GM21619 (cell line): ENCODE measurements at regions not wholly inside any gene's neighbourhood (a gene's known extent, or its start where the extent isn't known, plus 50 kb on each side); places are given as distances from the start of the nearest gene placed in this dataset.
"Not testable (repeated sequence)": the region's sequence is repeated elsewhere in the genome, so short reads cannot be mapped to it uniquely, and the experiment has no call there.

Source experiments
- ATAC-seq: cut with Tn5 transposase; IDR thresholded peaks from one replicate; pipeline ENCODE4 v1.9.1; 2021; ENCODE audit not compliant: unreplicated experiment

GRCh38 chr9:78896479-78896878 lies 599.6 kb downstream of the PSAT1 start:
- ATAC-seq = no peak

- ATAC-seq = no peak
Measured at GRCh38 chr9:78898234-78898633, 601.3 kb downstream of the PSAT1 start.

GRCh38 chr9:78899006-78899405 lies 602.1 kb downstream of the PSAT1 start:
- no peak for ATAC-seq

GRCh38 chr9:78900500-78900899 lies 603.6 kb downstream of the PSAT1 start:
- ATAC-seq = no peak

- ATAC-seq = no peak
Measured at GRCh38 chr9:78902051-78902450, 605.1 kb downstream of the PSAT1 start.

GRCh38 chr9:78903581-78903980 lies 606.7 kb downstream of the PSAT1 start:
- ATAC-seq = no peak

- ATAC-seq = no peak
Measured at GRCh38 chr9:78904686-78905085, 607.8 kb downstream of the PSAT1 start.

- ATAC-seq = no peak
Measured at GRCh38 chr9:78905387-78905786, 608.5 kb downstream of the PSAT1 start.

GRCh38 chr9:78905986-78906755 lies 609.2 kb downstream of the PSAT1 start:
- ATAC-seq = no peak

- ATAC-seq = no peak
Measured at GRCh38 chr9:78909566-78909965, 612.6 kb downstream of the PSAT1 start.

- ATAC-seq = not testable (repeated sequence)
Measured at GRCh38 chr9:78916884-78917283, 620.0 kb downstream of the PSAT1 start.

GRCh38 chr9:78918976-78919375 lies 622.1 kb downstream of the PSAT1 start:
- ATAC-seq = no peak

GRCh38 chr9:78919701-78920100 lies 622.8 kb downstream of the PSAT1 start:
- no peak for ATAC-seq

GRCh38 chr9:78921341-78921740 lies 624.4 kb downstream of the PSAT1 start:
- ATAC-seq = no peak

GRCh38 chr9:78923966-78924659 lies 627.2 kb downstream of the PSAT1 start:
- ATAC-seq = no peak

- ATAC-seq = no peak
Measured at GRCh38 chr9:78927099-78927940, 630.4 kb downstream of the PSAT1 start.

GRCh38 chr9:78928625-78929405 lies 631.9 kb downstream of the PSAT1 start:
- no peak for ATAC-seq

- ATAC-seq = no peak
Measured at GRCh38 chr9:78930281-78930680, 633.4 kb downstream of the PSAT1 start.

- ATAC-seq = no peak
Measured at GRCh38 chr9:78932849-78933627, 636.1 kb downstream of the PSAT1 start.

- no peak for ATAC-seq
Measured at GRCh38 chr9:78934880-78935279, 636.9 kb upstream of the TLE4 start.
